ENCODE measurements at regions not wholly inside any gene's neighbourhood (a gene's known extent, or its start where the extent isn't known, plus 50 kb on each side); places are given as distances from the start of the nearest gene placed in this dataset.

DNA sequence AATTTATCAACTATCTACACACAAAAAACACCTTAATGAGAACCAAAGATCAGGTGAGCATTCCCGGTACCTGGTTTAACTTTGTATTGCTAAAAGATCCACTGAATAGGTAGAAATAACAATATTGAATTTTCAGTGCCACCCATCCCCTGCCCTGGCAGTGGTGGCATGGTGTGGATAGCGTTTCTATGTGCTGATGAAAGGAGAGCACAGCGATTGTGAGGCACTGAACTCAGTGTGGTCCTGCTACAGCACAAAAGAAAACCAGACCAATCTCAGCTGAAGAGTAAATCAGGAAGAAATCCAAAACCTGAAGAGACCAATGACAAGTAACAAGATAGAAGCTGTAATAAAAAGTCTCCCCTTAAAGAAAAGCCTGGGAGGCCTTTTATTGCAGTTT is 984.6 kb upstream of the AGA start:
- TF ChIP-seq POLR2A (IDR thresholded peaks at IDR 0.05) = no peak
- TF ChIP-seq, protein P1, sequence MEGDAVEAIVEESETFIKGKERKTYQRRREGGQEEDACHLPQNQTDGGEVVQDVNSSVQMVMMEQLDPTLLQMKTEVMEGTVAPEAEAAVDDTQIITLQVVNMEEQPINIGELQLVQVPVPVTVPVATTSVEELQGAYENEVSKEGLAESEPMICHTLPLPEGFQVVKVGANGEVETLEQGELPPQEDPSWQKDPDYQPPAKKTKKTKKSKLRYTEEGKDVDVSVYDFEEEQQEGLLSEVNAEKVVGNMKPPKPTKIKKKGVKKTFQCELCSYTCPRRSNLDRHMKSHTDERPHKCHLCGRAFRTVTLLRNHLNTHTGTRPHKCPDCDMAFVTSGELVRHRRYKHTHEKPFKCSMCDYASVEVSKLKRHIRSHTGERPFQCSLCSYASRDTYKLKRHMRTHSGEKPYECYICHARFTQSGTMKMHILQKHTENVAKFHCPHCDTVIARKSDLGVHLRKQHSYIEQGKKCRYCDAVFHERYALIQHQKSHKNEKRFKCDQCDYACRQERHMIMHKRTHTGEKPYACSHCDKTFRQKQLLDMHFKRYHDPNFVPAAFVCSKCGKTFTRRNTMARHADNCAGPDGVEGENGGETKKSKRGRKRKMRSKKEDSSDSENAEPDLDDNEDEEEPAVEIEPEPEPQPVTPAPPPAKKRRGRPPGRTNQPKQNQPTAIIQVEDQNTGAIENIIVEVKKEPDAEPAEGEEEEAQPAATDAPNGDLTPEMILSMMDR (IDR thresholded peaks at IDR 0.05) = no peak
